ENCODE measurements at regions not wholly inside any gene's neighbourhood (a gene's known extent, or its start where the extent isn't known, plus 50 kb on each side); places are given as distances from the start of the nearest gene placed in this dataset.

GRCh38 chr1:84089867-84090266 lies 54.2 kb upstream of the PRKACB start (continued):
- no peak for TF ChIP-seq REST (IDR thresholded peaks at IDR 0.05; ENCODE audit: unreplicated experiment)
- TF ChIP-seq ZNF114 (CRISPR knock-in tag; IDR thresholded peaks at IDR 0.05): no peak
- TF ChIP-seq JUNB (IDR thresholded peaks at IDR 0.05; ENCODE audit: unreplicated experiment): no peak

- Mint-ChIP-seq H3K36me3 (ENCODE audit: low read depth) (no peaks in the 10 kb centered on the region), H3K9me3 (no peaks in the 10 kb centered on the region), H3K27ac (no peak overlapping the region), H3K4me1 (no peaks in the 10 kb centered on the region), H3K4me3 (no peak overlapping the region), H3K27me3 (ENCODE audit: insufficient read depth, low read depth, poor library complexity) (peaks cover 3% of the 10 kb centered on the region)
- Histone ChIP-seq H3K27ac (ENCODE audit: low read depth) (no peak overlapping the region), H4K20me1 (replicated peaks; ENCODE audit: insufficient read depth) (no peaks in the 10 kb centered on the region), H3K27me3 (ENCODE audit: insufficient read depth) (no peaks in the 10 kb centered on the region), H3K4me1 (ENCODE audit: insufficient read depth) (peaks cover 3% of the 10 kb centered on the region; the same call in 1 of the 2 replicates), H3K4me3 (no peak overlapping the region), H3K36me3 (ENCODE audit: insufficient read depth) (no peaks in the 10 kb centered on the region), H3F3A (replicated peaks; ENCODE audit: low read depth) (no peaks in the 10 kb centered on the region), H3K4me2 (no peak overlapping the region), H2AFZ (no peak overlapping the region), H3K9me2 (ENCODE audit: insufficient read depth) (no peaks in the 10 kb centered on the region; the same call in 1 of the 2 replicates), H3K79me2 (replicated peaks; ENCODE audit: insufficient read depth) (peaks cover 36% of the 10 kb centered on the region)
- no peak for ATAC-seq
- DNase-seq (ENCODE audit: low spot score): no peak
- TF ChIP-seq ZNF462 (CRISPR knock-in tag; IDR thresholded peaks at IDR 0.05) (no peak), EZH2 (IDR thresholded peaks at IDR 0.05; ENCODE audit: low read depth, unreplicated experiment) (no peak), POLR2AphosphoS5 (IDR thresholded peaks at IDR 0.05; ENCODE audit: low read depth) (no peak), CREB1 (CRISPR knock-in tag; IDR thresholded peaks at IDR 0.05; ENCODE audit: low read depth) (no peak), NANOG (IDR thresholded peaks at IDR 0.05; ENCODE audit: borderline replicate concordance) (no peak), CTCF (conservative IDR thresholded peaks at IDR 0.05; ENCODE audit: low read depth in 2 of 2) (no peak), EZH2phosphoT487 (IDR thresholded peaks at IDR 0.05; ENCODE audit: unreplicated experiment) (no peak), ZNF114 (CRISPR knock-in tag; IDR thresholded peaks at IDR 0.05) (no peak), STAT1 (IDR thresholded peaks at IDR 0.05; ENCODE audit: unreplicated experiment) (no peak), REST (IDR thresholded peaks at IDR 0.05; ENCODE audit: unreplicated experiment) (no peak)
Measured at GRCh38 chr1:84089465-84089864, 54.6 kb upstream of the PRKACB start.
